ENCODE measurements at regions not wholly inside any gene's neighbourhood (a gene's known extent, or its start where the extent isn't known, plus 50 kb on each side); places are given as distances from the start of the nearest gene placed in this dataset.
"Not testable (repeated sequence)": the region's sequence is repeated elsewhere in the genome, so short reads cannot be mapped to it uniquely, and the experiment has no call there.

DNA sequence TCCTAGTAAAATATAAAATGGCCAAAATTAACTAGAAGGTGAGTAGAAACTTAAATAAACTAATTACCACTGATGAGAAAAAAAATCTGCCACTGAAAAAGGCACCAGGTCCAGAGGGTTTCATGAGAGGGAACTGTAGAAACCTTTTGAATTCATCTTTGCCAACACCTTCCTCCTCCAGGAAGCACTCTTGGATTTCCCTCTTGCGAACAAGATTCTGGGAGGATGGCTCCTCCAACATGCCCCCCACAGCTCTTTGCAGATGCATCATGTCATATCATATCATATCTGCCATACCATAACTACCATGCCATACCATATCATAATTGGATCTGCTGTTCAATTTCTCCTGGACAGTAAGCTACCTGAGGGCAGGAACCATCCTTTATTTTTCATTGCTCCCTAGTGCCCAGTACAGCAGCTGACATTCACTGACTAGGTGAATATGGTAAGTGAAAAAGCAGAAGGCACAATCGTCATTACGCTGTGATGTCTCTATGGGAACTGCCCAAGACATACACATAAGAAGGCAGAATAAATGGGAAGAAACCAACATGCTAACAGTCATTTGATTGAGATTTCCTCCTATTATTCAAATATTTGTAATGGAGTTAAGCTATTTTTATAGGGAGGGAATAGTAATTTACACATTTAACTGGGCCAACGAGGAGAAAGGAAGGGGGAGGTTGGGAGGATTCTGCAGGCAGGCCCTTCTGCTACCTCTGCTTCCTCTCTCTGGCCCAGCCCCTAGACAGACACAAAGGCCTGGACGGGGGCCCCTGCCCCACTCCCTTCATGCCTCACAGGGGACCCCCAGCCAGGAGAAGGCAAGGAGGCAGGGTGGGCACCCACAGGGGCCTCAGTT lies 110.1 kb upstream of the SMURF2 start:
- DNase-seq, result no peak

DNA sequence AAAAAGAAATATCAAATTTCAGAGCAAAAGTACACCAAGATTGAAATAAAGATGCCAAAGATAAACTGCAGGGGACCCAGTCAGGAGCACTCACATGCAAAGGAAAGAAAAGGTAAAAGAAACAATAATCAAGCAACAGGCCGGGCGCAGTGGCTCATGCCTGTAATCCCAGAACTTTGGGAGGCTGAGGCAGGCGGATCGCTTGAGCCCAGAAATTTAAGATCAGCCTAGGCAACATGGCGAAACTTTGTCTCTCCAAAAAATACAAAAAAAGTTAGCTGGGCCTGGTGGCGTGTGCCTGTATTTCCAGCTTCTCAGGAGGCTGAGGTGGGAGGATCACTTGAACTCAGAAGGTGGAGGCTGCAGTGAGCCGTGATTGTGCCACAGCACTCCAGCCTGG lies 107.6 kb upstream of the SMURF2 start:
- no peak for DNase-seq

DNA sequence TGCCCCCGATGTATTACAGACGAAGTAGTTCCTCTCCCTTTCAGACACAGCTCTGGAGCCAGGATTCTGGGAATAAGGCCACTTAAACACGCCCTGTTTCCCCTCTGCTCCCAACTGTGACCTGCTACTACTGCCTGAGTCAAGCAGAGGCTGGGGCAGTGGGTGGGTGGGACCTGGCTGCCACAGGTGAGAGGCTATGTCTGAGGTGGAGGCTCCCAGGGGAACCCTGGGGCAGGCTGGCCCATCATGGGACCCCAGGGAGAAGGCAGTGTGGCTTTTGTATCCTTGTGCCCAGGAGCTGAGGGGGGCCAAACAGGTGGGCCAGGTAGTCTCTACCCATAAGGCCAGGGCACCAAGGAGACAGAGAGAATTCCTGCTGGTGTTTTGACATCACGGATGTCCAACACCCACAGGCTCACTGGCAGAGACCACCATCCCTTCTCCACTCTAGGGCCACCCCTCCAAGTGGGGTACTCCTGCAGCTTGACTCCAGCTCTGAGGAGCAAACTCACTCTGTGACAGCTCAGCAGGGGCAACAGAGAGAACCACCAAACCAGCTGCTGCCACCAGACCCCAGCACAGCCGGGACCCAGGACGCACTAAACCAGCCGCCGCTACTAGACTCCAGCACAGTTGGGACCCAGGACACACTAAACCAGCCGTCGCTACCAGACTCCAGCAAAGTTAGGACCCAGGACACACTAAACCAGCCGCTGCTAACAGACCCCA lies 105.3 kb upstream of the SMURF2 start:
- no peak for DNase-seq

DNA sequence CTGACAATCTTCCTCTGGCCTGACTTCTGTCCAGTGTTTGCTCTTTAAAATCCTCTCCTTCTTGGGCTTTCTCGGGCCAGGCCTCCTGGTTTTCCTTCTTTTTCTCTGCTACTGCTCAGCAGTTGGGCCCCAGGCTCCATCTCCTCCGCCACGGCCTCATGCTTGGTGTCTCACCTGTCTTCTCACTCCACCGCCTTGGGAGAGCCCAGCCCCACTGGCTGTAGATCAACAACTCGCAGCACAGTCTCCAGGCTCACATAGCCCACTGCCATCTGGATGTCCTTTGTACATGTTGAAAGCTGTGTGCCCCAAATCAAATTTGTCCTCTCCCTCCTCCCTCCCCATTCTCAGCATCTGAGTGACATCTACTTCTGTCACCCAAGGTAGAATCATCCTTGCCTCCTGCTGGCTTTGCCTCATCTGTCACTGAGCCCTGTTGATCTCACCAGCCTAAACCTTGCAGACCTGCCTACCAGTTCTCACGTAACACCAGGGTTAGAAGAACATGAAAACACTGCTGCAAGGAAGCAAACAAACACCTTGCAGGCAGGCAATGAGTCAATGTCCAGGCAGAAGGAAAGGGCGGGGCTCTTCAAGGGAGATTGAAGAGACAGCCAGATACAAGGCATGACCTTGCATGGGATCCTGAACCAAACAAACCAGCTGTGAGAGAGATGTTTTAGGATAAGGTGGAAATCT lies 103.2 kb upstream of the SMURF2 start:
- DNase-seq, result no peak

DNA sequence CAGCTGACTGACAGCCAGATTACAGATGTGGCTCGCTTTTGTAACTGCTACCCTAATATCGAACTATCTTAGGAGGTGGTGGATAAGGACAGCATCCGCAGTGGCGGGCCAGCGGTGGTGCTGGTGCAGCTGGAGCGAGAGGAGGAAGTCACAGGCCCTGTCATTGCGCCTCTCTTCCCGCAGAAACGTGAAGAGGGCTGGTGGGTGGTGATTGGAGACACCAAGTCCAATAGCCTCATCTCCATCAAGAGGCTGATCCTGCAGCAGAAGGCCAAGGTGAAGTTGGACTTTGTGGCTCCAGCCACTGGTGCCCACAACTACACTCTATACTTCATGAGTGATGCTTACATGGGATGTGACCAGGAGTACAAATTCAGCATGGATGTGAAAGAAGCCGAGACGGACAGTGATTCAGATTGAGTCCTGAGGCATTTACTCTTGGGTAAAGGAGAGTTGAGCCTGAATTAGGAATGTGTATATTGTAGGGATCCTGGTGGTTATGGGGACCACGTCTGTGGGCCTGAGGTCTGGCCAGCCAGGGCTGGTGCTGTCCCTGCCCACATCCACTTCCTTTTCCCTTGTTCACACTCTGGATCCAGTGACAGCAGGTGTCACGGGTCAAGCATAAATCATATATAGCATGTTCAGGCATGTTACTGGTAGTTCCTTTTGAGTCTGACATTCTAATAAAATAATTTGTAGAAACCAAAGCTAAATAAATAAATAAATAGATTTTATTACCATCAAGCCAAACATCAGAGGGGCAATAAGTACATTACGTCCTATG lies 89.0 kb upstream of the SMURF2 start:
- no peak for DNase-seq

DNA sequence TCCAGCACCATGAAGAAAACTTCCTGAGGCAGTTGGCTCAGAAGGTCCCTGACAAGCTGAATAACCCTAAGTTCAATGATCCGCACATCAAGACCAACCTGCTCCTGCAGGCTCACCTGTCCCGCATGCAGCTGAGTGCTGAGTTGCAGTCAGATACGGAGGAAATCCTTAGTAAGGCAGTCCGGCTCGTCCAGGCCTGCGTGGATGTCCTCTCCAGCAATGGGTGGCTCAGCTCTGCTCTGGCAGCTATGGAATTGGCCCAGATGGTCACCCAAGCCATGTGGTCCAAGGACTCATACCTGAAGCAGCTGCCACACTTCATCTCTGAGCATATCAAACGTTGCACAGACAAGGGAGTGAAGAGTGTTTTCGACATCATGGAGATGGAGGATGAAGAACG lies 88.4 kb upstream of the SMURF2 start:
- no peak for DNase-seq

DNA sequence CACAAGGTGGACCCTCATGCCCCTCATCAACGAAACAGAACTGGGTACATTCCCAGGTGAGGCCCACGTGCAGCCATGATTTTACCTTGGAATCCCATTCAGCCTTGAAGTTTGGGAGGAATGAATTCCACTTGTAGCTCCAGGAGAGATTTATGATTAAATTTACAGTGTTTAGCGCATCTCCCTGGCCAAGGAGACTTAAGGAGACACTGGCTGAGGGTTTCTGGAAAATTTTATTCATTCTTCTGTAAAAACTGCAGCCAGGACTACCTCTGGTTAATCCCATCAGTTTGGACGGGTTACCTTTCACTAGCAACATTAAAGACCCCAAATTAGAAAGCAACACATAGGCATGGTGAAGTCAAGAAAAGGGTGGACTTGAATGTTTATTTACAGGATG lies 87.2 kb upstream of the SMURF2 start:
- no peak for DNase-seq

DNA sequence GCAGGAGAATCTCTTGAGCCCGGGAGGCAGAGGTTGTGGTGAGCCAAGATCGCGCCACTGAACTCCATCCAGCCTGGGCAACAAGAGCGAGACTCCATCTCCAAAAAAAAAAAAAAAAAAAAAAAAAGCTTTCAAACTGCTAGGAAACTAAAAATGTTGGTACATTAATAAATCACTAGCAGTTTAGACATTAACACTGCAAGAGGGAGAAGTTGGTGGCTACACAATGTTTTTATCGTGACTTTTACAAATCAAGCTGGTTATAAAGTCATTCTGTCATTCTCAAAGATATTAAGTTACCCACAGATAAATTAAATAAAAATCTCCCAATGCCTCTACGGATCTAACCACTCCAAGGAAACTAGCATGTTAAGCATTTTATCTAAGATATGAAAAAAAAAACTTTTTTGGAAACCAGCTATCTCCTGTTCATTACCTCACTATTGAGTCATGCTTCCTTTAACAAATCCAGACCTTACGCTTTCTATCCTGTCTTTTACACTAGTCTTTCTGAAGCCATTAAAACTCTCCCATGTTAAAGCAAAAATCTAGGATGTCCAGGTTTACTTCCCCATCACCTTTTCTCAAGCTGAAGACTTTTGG lies 85.9 kb upstream of the SMURF2 start:
- no peak for DNase-seq

DNA sequence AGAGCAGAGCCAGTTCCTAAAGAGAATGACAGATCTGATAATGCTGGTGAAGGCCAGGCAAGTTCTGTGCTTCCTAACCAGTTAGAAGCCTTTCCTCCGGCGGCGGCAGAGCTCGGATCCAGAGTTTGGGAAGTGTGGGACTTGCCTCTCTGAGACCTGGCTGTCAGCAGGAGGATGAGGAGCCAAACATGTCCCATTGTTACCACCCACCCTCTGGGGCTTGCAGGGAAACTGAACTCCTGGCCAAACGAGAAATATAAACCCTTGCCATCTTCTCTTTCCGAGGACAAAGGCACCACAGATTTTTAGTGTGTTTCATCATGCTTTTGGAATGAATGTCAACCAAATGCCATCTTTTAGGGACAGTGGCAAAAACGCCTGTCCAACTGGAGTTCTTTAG lies 80.2 kb upstream of the SMURF2 start:
- DNase-seq, result no peak

DNA sequence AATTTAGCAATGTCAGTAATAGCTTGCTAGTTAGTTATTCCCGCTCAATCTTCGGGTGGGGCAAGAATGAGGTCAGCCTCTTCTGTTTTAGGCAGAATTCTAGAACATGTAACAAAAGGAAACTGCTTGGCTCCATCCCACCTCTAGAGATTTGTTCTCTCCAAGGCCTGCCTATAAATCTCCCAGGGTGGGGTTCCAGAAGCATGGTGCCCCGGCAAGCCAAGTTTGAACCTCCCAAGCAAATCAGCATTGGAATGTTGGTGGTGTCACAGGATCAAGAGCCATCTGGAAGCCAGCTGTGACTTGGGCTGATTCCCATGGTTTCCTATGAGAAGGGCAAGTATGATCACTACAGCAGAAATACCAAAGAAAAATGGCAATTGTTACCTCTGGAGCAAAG lies 79.8 kb upstream of the SMURF2 start:
- DNase-seq, result not testable (repeated sequence)

DNA sequence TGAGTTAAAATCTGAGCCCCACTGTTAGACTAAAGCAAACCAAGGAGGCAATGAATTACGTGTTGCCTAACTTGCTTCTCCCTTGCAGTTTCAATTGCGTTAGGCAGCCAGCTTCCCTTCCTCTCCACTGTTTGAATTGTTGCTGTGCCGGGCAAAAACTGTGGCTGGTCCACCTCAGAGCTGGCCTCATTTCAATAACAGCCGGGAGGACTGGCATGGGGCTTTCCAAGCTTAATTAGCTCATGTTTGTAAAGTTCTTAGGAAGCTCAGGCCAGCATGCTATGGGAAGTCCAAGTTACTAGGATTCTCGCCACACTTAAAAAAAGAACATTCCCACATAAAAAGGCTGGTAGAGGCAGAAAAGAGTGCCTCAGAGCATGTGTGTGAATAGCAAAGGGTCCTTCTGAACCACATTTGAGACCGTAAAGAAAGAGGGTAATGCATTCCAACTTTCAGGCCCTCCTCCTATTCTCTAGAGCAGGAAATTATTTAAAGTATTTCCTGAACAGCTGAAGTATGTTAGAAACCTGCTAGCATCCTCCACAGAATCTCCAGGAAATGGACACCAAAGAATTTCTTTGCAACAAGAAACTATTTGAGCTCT lies 79.0 kb upstream of the SMURF2 start:
- no peak for DNase-seq

DNA sequence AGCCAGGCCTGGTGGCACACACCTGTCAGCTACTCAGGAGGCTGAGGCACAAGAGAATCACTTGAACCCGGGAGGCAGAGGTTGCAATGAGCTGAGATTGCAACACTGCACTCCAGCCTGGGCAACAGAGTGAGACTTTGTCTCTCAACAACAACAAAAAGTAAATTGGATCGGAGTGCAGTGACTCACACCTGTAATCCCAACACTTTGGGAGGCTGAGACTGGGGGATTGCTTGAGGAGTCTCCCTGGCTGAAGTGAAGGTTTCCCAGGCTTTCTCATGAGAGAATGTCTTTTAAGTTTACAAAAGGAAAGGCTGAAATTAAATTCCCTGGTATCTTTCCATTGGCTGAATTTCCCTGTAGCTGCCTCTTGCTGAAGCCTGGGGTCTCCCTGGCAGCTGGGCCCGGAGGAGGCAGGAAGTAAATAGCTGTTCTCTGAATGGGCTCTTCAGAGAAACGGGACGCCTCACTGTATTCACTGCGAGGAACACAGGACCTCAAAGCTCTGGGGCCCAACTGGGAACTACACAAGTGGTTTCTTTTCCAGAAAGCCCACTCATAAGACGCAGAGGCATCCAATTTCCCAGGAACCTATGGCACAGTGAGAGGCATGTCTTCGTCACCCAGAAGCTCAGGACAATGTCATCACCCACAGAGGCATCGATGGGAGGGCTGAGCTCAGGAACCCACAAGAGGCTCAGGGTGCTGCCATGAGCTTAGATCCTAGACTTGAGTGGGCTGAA lies 77.4 kb upstream of the SMURF2 start:
- no peak for DNase-seq

DNA sequence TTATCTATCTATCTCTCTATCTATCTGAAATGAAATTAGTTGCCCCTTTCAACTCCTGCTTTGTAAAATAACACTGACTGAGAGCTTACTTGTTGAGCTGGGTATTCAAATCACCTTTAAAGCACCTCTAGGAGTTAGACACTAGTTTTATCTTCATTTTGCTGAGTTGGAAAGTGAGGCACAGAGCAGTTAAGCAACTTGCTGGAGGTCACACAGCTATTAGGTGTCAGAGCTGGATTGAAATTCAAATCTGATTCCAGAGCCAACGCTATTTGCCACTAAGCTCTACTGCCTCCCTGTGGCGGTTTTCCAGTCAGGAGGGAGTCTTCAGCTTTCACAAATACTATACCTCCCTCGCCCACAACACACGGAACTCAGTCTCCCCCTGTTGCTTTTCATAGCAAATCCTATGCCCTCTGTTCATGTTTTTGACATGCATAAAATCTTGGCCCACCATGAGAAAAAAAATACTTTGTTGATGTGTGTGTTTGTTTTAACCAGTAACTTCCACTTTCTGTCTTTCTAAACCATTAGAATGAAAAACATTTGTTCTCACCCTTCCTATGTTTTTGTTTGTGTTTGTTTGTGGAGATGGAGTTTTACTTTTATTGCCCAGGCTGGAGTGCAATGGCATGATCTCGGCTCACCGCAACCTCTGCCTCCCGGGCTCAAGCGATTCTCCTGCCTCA lies 74.8 kb upstream of the SMURF2 start:
- DNase-seq, result no peak

DNA sequence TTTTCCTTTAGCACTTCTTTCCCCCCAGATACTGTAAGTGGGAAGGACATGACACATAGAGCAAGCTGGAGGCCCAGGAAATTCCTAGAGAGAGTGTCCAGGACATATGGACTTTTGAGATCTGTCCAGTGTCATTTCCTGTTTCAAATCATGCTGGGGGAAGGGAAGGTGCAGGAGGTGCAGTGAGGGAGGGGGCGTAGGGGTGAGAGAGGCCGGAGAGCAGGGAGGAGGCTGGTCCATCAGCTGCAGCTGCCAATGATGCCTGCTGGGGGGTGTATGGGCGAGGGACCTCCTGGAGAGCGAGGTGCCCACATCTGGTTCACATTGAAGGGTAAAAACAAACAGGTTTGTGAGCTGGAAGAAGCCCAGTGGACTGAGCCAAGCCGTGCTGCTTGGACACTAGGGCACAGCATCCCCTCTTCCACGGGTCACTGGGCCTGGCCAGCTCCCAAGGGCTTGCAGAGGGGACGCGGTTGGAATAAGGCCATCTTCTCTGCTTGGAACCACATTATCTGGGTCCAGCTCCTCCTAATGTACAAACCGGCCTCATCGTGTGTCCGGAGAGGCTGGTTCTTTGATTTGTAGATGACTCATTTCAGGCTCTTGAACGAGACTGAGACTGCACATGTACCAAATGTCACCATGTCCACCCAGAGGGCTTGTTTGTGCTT lies 70.4 kb upstream of the SMURF2 start:
- no peak for DNase-seq

DNA sequence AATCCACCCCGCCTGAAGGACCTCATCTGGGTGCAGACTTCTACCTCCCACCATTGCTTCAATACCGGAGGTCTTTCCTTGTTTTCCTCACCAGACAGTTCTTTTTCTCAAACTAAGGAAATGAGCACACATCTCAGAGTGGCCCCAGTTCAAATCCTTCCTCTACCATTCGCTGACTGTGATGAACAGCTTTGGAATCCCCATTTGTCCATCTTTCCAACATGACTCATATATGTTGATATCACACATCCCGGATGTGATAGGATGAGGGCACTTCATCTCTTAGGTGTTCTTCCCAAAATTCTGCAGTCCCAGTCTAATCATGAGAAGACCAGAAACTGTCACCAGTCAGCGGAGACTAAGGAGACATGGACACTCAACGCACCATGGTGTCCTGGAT lies 67.9 kb upstream of the SMURF2 start:
- not testable (repeated sequence) for DNase-seq

DNA sequence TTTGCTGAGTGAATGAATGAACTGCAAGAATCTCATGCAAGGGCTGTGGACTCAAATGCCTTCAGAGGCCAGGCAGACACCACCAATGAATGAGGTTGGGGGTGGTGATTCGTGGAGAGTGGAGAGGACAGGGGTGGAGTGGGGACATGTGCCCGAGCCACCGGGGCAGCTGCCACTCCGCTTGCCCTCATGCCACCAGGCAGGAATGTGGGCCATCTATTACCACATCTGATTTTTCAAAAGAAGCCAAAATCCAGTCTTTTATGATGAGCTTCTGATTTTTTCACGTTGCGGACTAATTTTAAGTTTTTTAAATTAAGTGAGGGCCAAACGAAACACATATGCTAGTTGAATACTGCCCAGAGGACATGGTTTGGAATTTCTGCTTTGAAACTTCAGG lies 67.1 kb upstream of the SMURF2 start:
- DNase-seq, result no peak

DNA sequence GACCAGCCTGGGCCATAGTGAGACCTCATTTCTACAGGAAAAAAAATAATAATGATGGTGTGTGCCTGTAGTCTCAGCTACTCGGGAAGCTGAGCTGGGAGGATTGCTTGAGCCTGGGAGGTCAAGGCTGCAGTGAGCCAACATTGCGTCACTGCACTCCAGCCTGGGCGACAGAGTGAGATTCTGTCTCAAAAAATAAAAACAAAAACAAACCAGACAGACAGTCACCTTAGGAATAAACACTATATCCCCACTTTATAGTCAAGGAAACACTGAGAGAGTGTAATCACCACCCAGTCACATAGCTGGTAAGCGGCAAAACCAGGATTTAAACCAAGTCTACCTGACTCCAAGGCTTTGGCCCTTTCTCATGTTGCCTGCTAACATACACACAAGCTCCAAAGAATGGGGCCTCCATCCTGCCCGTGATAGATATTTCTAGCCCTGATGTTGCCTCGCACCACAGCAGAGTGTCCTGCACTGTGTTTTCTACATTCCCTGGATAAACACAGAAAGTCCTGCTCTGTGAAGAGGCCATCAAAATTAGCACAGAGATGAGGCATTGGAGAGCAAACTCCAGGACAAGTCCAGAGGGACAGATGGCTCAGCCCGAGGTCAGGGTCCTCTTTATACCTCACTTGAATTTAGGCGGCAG lies 66.1 kb upstream of the SMURF2 start:
- DNase-seq, result no peak

DNA sequence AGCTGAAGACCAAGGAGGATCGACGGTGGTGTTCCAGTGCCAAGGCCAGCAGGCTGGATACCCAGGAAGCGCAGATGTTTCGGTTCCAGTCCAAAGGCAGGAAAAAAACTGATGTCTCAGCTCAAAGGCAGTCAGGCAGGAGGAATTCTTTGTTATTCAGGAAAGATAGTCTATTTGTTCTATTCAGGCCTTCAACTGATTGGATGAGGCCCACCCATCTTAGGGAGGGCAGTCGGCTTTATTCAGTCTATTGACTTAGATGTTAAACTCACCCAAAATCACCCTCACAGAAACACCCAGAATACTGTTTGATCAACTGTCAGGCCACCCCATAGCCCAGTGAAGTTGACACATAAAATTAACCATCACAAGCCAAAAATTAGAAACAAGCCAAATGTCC lies 63.9 kb upstream of the SMURF2 start:
- DNase-seq, result not testable (repeated sequence)

DNA sequence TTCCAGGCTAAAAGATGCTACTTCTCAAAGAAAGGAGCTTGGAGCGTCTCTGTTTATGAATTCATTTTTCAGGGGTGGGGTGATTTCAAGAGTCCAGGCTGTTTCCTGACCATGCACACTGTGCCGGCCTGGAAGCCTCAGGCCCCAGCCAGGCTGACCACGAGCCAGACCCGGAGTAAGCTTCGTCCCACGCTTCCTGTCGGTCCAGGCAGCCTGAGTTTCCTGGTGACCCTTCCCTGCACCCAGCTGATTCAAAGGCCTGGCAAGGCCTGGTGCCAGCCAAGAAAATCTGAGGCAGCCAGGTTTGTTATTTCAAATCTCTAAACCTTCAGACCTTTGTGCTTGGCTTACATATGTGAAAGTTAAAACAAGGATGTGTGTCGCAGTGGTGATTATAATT lies 62.1 kb upstream of the SMURF2 start:
- not testable (repeated sequence) for DNase-seq

DNA sequence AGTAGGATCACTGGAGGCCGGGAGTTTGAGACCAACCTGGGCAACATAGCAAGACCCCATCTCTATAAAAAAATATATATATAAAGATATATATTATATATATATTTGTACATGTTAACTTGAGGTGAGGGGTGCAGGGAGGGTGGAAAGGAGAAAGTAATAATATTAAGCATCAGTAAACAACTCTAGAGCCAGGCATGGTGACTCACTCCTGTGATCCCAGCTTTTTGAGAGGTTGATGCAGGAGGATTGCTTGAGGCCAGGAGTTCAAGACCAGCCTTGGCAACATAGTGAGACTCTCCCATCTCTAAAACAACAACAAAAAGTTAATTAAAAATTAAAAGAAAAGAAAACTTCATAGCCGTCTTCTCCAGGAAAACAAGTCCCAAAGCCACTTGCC lies 61.7 kb upstream of the SMURF2 start:
- DNase-seq, result no peak
